HepG2 (cell line): ENCODE measurements at regions not wholly inside any gene's neighbourhood (a gene's known extent, or its start where the extent isn't known, plus 50 kb on each side); places are given as distances from the start of the nearest gene placed in this dataset.

ENCODE experiments used
- ATAC-seq: fragments of 200-7000 bp; cut with Tn5 transposase; 3 replicates; pipeline ENCODE4 v1.9.1; 2020; ENCODE audit warnings: mild to moderate bottlenecking, moderate library complexity
- BruUV-seq: library from RNA; stranded (reverse); fragments of 400-500 nt; replicated peaks from 2 replicates; lab custom pipeline; 2021; lab: Mats Ljungman, UMichigan
- CTCF ChIA-PET: fragments of 300-600 bp; formaldehyde crosslinking; extraction: SDS; loops from one replicate; lab custom pipeline; 2021; ENCODE audit warnings: low total read pairs, inconsistent platforms, low intra/inter-chr PET ratio; lab: Yijun Ruan, JAX
- POLR2A ChIA-PET: fragments of 350-600 bp; sonication (Branson Sonifier 250); formaldehyde crosslinking; loops from one replicate; lab custom pipeline; 2020; ENCODE audit warnings: antibody characterized with exemption, inconsistent platforms; lab: Yijun Ruan, JAX
- DNase-seq: peaks from one replicate; pipeline ENCODE4 v3.0.0-alpha.2; 2015; ENCODE audit warnings: low spot score
- FAIRE-seq: peaks from 3 replicates; lab custom pipeline; 2011; peaks lifted over from hg19 to GRCh38; lab: Jason Lieb, UNC
- H2AFZ ChIP-seq: one replicate; pipeline ENCODE4 v1.6.1; 2011; ENCODE audit warnings: low read length, inconsistent platforms
- H3K27ac ChIP-seq: fragments of 300-600 bp; 3 replicates; pipeline ENCODE4 v1.8.0; 2011; ENCODE audit warnings: mixed run types, mild to moderate bottlenecking, mixed read lengths, low read length, inconsistent platforms; ENCODE audit not compliant: insufficient read depth; ENCODE audit errors: extremely low read length
- H3K27me3 ChIP-seq, 2 experiments: fragments of 200-600 bp in 1 of 2; 2 replicates in 1 of 2; 3 replicates in 1 of 2; pipeline versions ENCODE4 v1.6.0 to v1.8.0; 2011; ENCODE audit warnings: low read length in 2 of 2, mild to moderate bottlenecking in 2 of 2, moderate library complexity in 2 of 2, inconsistent platforms in 1 of 2; ENCODE audit not compliant: insufficient read depth in 2 of 2, control insufficient read depth in 1 of 2
- H3K36me3 ChIP-seq, 2 experiments: fragments of 200-600 bp in 1 of 2; replicated peaks in 1 of 2; 2 replicates in 1 of 2; 3 replicates in 1 of 2; pipeline versions ENCODE4 v1.5.1 to v1.8.0; 2011; ENCODE audit warnings: low read length in 2 of 2, inconsistent platforms in 1 of 2; ENCODE audit not compliant: insufficient read depth in 2 of 2, control insufficient read depth in 1 of 2
- H3K4me1 ChIP-seq: 2 replicates; pipeline ENCODE4 v1.5.1; 2012; ENCODE audit warnings: low read length, inconsistent platforms; ENCODE audit not compliant: insufficient read depth
- H3K4me2 ChIP-seq: 2 replicates; pipeline ENCODE4 v1.6.0; 2011; ENCODE audit warnings: low read depth, low read length, inconsistent platforms
- H3K4me3 ChIP-seq, 3 experiments: fragments of 200-600 bp in 1 of 3; sonication (generic), shearing (Covaris generic) in 1 of 3; replicated peaks in 1 of 3; 2 replicates each; pipeline ENCODE4 v1.5.1; 2011 to 2016; ENCODE audit warnings: low read length in 3 of 3, inconsistent platforms in 2 of 3, low read depth in 2 of 3, mild to moderate bottlenecking in 2 of 3, control low read depth in 1 of 3, mixed read lengths in 1 of 3; ENCODE audit not compliant: insufficient read depth in 1 of 3
- H3K79me2 ChIP-seq: one replicate; pipeline ENCODE4 v1.6.1; 2011; ENCODE audit warnings: low read length, inconsistent platforms; ENCODE audit not compliant: insufficient read depth
- H3K9ac ChIP-seq: 2 replicates; pipeline ENCODE4 v1.6.0; 2011; ENCODE audit warnings: mild to moderate bottlenecking, low read depth, low read length, inconsistent platforms; ENCODE audit not compliant: insufficient read depth
- H3K9me3 ChIP-seq: 2 replicates; pipeline ENCODE4 v1.5.1; 2012; ENCODE audit warnings: mild to moderate bottlenecking, low read length
- H4K20me1 ChIP-seq: 2 replicates; pipeline ENCODE4 v1.6.0; 2011; ENCODE audit warnings: inconsistent platforms, mild to moderate bottlenecking, low read length, moderate library complexity; ENCODE audit not compliant: insufficient read depth
- ARHGAP35 ChIP-seq: sonication (generic); formaldehyde crosslinking; IDR thresholded peaks from 2 replicates; pipeline ENCODE4 v1.9.0; 2022; ENCODE audit warnings: mild to moderate bottlenecking, inconsistent platforms, moderate library complexity, missing genetic modification reagents, borderline replicate concordance
- FOXP4 ChIP-seq: sonication (generic); formaldehyde crosslinking; IDR thresholded peaks from 2 replicates; pipeline ENCODE4 v1.4.0; 2020; ENCODE audit warnings: missing genetic modification reagents
- GRHL1 ChIP-seq: sonication (generic); formaldehyde crosslinking; conservative IDR thresholded peaks from 2 replicates; pipeline ENCODE4 v1.8.0; 2022; ENCODE audit warnings: missing genetic modification reagents
- KDM3A ChIP-seq: IDR thresholded peaks from 2 replicates; pipeline ENCODE4 v1.6.1; 2018; ENCODE audit warnings: low read depth, missing compliant biosample characterization
- PHB2 ChIP-seq: fragments of 450-650 bp; IDR thresholded peaks from 2 replicates; pipeline ENCODE4 v1.6.1; 2018; ENCODE audit not compliant: partially characterized antibody
- PRDM4 ChIP-seq: sonication (generic); formaldehyde crosslinking; IDR thresholded peaks from 2 replicates; pipeline ENCODE4 v1.9.0; 2021; ENCODE audit warnings: missing genetic modification reagents, borderline replicate concordance
- RFX1 ChIP-seq: fragments of 450-650 bp; IDR thresholded peaks from 2 replicates; pipeline ENCODE4 v1.6.1; 2017
- SCMH1 ChIP-seq: sonication (generic); formaldehyde crosslinking; IDR thresholded peaks from 2 replicates; pipeline ENCODE4 v1.9.0; 2021; ENCODE audit warnings: missing genetic modification reagents, mild to moderate bottlenecking, borderline replicate concordance
- SOX13 ChIP-seq, 3 experiments: fragments of 450-650 bp in 1 of 3; sonication (generic) in 1 of 3; formaldehyde crosslinking in 1 of 3; IDR thresholded peaks in 2 of 3; conservative IDR thresholded peaks in 1 of 3; 2 replicates each; pipeline versions ENCODE4 v1.5.0 to v1.6.1; 2016 to 2020; ENCODE audit warnings: antibody characterized with exemption in 1 of 3, mild to moderate bottlenecking in 1 of 3, missing compliant biosample characterization in 1 of 3, missing genetic modification reagents in 1 of 3, moderate library complexity in 1 of 3
- SP5 ChIP-seq: IDR thresholded peaks from 2 replicates; pipeline ENCODE4 v1.6.1; 2016; ENCODE audit warnings: low read depth, borderline replicate concordance
- TAF15 ChIP-seq: fragments of 200-400 bp; formaldehyde crosslinking; IDR thresholded peaks from one replicate; pipeline ENCODE4 v1.6.1; 2018; ENCODE audit warnings: mild to moderate bottlenecking, low read depth, low read length; ENCODE audit not compliant: poor library complexity, severe bottlenecking
- ZBTB8A ChIP-seq: sonication (generic); formaldehyde crosslinking; IDR thresholded peaks from 2 replicates; pipeline ENCODE4 v1.4.0; 2020; ENCODE audit warnings: mild to moderate bottlenecking, low read depth, missing genetic modification reagents, borderline replicate concordance
- ZNF3 ChIP-seq: IDR thresholded peaks from 2 replicates; pipeline ENCODE4 v1.7.0; 2017; ENCODE audit warnings: inconsistent platforms
- ZSCAN29 ChIP-seq: sonication (generic); formaldehyde crosslinking; conservative IDR thresholded peaks from 2 replicates; pipeline ENCODE4 v1.4.0; 2020; ENCODE audit warnings: mild to moderate bottlenecking, missing genetic modification reagents
- WGBS: methylation state at CpG from one replicate; pipeline ENCODE4 v1.1.6; 2017; ENCODE audit warnings: low lambda C conversion rate; 5-methylcytosine and 5-hydroxymethylcytosine counted together
- in situ Hi-C: cut with HindIII; loops from 2 replicates; pipeline ENCODE4 v1.10.0; 2017; ENCODE audit warnings: low pct_unique_long_range_greater_than_20kb; ENCODE audit not compliant: extremely low pct_ligation_motif_present
- intact Hi-C: fragments of 100-400 bp; cut with micrococcal nuclease; formaldehyde crosslinking; loops from one replicate; pipeline ENCODE4 v1.10.0; 2022; ENCODE audit not compliant: unreplicated experiment

- ChIA-PET CTCF (no interaction called here), POLR2A (no interaction called here)
- H3K4me2 ChIP-seq: no peak overlapping the region
- no peaks in the 10 kb centered on the region for H3K4me1 ChIP-seq
- no peaks in the 10 kb centered on the region for H3K36me3 ChIP-seq
- H3K9ac ChIP-seq: no peak overlapping the region
- in situ Hi-C loops (no loop called here), intact Hi-C loops (no loop called here)
- no peaks in the 10 kb centered on the region for H4K20me1 ChIP-seq
- FAIRE-seq (no peak), DNase-seq (no peak), ATAC-seq (no peak)
- no peaks in the 10 kb centered on the region for H3K9me3 ChIP-seq
- H3K4me3 ChIP-seq: no peak overlapping the region
- no TSS peak for BruUV-seq
- WGBS: 2% methylated on average over 4 of the region's 4 CpGs
- no peaks in the 10 kb centered on the region for H3K79me2 ChIP-seq
- H3K27me3 ChIP-seq: no peaks in the 10 kb centered on the region
- no peak overlapping the region for H2AFZ ChIP-seq
- H3K27ac ChIP-seq: no peak overlapping the region
- no peak for TF ChIP-seq ZBTB8A
- TF ChIP-seq ZNF3 (CRISPR knock-in tag): no peak
- no peak for TF ChIP-seq RFX1
- no peak for TF ChIP-seq PHB2
- no peak for TF ChIP-seq FOXP4 (CRISPR knock-in tag)
- TF ChIP-seq SCMH1 (CRISPR knock-in tag): no peak
- no peak for TF ChIP-seq ZSCAN29 (CRISPR knock-in tag)
- no peak for TF ChIP-seq SOX13 (IDR thresholded peaks at IDR 0.05)
- TF ChIP-seq SOX13 (CRISPR knock-in tag; conservative IDR thresholded peaks at IDR 0.05 in 1 of 2, IDR thresholded peaks at IDR 0.05 in 1 of 2): no peak
- no peak for TF ChIP-seq PRDM4
- TF ChIP-seq KDM3A (CRISPR knock-in tag): no peak
- TF ChIP-seq GRHL1 (CRISPR knock-in tag): no peak
- no peak for TF ChIP-seq TAF15
- TF ChIP-seq ARHGAP35: no peak
- no peak for TF ChIP-seq SP5 (CRISPR knock-in tag)
These were observed 421.8 kb upstream of the PLXNA2 start for GRCh38 chr1:208665936-208666335.
